ENCODE measurements at regions not wholly inside any gene's neighbourhood (a gene's known extent, or its start where the extent isn't known, plus 50 kb on each side); places are given as distances from the start of the nearest gene placed in this dataset.

- TF ChIP-seq POLR2A (IDR thresholded peaks at IDR 0.05; ENCODE audit: low read length) (no peak), BCL3 (IDR thresholded peaks at IDR 0.05) (no peak), CTCF (IDR thresholded peaks at IDR 0.05) (no peak), MYC (IDR thresholded peaks at IDR 0.05; ENCODE audit: borderline replicate concordance, low read length) (no peak), REST (IDR thresholded peaks at IDR 0.05) (no peak), CEBPB (IDR thresholded peaks at IDR 0.05) (no peak)
These were observed 373.8 kb downstream of the TGFB2 start for GRCh38 chr1:218718977-218719376.
